ELF-1 (cell line): ENCODE measurements at regions not wholly inside any gene's neighbourhood (a gene's known extent, or its start where the extent isn't known, plus 50 kb on each side); places are given as distances from the start of the nearest gene placed in this dataset.

Source experiments
- DNase-seq: peaks from one replicate; pipeline ENCODE4 v3.0.0-alpha.2; 2016; ENCODE audit warnings: low read depth, low spot score

DNA sequence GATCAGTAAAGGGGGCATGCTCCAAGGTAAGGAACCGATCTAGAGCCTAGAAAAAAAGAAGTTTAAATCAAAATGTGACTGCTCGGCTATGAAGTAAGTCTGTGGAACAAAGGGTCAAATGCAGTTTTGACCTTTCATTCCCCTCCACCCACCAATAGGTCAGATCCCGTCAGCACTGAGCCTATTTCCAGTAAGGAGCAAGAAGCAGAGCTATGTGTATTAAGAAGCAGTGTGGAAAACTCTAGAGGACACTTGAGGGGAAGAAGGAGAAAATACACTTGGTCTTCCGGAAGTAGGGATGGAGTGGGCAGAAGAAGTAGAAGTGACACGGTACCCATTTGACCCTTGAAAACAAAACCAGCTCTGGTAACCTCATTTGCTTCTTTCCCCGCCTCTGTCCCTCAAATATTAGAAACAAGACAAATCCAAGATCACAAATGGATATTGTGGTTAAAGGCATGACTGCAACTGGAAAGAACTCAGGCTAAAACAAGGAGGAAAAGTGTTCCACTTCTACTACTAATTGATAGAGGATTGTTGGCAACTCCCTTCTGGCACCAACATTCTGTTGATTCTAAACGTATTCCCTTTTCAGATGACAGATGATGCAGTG lies 888.3 kb upstream of the NR2F2 start:
- DNase-seq: no peak

DNA sequence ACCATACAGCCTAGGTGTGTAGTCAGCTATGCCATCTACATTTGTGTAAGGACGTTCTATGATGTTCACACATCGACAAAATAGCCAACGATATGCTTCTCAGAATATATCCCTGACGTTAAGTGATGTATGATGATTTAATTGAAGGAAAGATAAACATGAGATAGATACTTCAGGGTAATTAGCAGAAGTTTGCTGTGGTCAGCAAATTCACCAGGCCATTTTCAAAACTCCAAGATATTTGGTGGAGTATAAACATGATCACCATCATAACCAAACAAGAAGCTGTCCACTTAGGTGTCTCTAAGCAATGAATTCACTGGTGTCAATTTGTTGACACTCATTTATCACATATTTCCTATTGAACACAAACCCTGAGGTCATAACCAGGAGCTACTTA lies 885.6 kb upstream of the NR2F2 start:
- DNase-seq: no peak

DNA sequence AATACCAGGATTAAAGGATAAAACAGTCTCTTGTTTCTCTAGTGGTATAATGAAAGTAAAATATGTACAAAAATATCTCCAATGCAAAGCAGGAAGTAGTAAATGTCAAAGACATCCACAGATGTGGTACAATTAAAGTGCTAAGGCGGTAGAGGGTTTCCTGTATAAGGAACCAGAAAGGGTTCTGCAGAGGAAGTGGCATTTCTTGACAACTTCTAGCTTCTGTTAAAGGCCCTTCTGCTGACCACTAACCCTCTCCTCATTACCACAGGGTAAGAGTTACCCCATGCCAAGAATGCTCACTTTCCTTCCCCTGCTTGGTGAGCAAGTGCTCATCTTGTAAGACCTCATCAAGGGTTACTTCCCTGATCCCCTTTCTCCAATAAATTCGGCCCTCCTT lies 883.6 kb upstream of the NR2F2 start:
- no peak for DNase-seq

DNA sequence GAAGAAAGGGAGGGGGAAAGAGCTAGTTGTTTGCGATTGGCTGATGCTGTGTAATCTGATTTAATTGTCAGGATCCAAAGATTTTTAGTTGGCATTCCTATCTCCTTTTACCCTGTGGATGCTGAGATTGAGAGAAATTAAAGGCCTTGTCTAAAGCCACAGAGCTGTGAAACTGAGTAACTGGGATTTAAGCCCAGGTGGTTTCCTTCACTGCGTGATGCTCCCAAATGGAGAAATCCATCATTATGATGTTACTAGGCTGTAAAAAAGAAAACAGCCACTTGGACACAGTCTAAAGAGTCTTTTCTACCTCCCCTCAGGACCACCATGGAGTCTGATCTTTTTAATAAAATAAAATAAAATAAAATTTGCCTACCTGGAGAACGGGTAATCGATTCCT lies 883.0 kb upstream of the NR2F2 start:
- no peak for DNase-seq

DNA sequence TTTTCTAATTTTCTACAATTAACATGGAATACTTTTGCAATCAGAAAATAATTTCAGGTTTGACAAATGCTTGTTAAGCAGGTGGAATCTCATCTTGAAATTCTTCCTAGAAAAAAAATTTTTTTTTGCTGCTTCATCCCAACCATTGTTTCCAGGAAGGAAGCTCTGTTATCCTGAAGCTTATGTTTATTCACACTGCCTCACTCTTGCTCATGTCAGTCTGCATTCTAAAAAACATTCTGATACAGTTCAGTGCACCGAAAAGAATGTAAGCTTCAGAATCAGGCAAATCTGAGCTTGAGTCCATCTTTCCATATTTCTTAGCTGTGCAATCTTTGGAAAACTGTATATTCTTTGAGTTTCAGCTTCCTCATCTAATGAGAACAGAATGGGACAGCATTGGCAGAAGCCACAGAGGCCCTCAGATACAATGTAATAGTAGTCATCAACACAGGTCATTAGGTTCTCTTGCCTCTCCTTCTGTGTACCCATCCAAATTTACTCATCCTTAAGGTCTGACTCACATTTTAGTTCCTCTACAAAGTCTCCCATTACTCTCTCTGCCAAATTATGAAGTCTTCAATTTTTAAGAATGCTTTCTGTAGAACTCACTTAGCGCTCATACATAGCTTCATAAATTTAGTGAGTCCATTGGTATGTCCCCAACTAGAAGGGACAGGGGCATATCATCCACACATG lies 881.8 kb upstream of the NR2F2 start:
- no peak for DNase-seq

DNA sequence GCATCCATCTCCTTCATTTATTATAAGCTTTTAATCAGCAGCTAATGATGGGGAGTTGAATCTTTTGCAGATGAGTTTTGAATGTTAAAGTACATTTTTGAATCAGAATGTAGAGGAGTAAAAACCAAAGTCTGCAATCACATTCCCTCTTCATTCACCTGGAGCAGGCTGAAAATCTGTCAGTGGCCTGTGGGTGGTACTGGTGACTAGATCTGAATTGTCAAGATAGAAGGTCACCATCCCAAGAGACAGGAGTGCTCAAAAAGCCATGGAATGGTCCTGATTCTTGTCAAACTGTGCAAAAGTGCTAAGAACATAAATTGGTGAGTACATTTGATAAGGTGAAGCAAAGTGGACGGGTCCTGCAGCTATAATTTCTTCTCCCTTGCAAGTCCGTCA lies 881.3 kb upstream of the NR2F2 start:
- no peak for DNase-seq

DNA sequence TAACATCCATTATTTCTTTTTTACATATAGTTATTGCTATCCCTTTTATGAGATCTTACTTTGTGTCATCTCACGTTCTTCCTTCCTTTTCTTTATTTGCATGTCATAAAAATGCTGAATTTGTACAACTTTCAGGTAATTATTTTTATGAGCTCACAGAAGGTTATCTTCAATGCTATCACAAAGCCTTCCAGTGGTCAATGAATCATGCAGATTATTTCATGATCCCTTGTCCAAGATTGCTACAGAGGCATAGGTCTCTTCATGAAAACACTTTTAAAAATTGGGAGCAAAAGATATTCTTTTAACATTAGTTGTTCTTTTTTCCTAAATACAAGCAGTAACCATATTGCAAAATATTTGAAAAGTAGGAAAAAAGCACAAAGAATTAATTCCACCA lies 880.1 kb upstream of the NR2F2 start:
- no peak for DNase-seq

DNA sequence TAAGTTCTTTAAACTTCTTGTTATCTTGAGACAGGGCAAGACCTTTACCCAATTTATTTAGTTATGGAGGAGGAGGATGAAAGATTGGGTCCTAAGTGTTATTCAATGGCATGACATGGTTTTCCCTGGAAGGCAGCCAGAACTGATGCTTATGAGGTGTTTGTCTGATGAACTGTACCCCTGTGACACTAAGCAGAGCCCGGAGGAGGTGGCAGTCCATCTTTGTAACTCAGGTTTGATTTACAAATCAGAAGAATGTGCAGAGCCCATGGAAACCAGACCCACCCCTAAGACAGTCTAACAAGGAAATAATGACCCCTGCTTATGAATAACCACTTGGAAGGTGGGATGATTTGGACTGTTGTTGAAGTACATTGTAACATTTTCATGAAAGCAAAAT lies 878.6 kb upstream of the NR2F2 start:
- no peak for DNase-seq

DNA sequence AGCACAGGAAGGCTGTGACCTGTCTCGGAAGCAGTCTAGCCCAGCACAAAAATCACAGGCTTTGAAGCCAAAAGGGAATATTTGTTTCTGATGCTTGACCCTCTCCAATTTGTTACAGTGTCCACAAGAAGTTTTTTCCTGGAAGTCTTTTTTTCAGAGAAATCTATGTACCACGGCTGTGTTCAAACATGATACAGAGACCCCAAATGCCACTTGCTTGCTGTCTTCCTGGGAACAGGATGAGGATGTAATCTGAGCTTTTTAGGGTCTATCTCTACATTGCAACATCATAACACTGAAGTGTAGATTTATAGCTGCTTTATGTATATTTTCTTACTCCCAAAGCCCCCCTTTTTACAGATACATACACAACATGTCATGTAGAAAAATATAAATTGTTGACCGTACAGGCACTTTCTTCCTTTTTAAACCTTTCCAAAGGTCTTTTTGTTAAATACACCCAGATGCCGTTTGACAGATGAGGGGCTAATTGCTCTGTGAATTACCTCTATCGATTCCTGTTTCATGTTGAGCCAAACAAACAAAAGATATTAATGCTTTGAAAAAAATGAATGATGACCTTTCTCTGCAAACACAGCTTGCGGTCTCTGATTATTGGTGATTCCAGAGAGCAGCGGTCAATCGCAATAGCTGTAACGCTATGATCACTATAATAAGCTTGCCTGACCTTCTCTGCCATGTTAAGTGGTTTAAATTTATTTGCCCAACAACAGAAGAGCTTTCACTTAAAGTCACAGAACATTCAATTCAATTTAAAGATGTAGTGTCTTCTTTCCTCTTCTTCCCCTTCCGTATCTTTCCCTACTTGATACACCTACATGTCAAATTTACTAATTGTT lies 875.9 kb upstream of the NR2F2 start:
- DNase-seq: no peak

DNA sequence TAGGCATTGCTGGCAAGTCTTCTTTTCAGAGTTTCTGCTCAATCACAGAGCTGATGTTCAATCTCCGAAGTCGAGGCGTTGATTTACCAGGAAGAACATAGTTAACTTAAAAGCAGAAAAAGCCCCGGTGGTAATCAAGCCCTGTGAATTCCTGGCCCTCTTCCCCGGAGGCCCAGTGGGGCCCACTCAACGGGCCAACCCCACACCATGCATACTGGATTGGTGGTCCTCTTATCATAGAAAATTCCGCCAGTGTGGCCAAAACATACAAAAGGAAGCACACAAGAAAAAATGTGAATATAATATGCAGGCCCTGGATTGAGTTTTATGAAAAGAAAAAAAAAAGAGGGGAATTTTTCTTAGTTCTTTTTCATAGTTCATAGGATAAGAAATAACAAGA lies 873.0 kb upstream of the NR2F2 start:
- DNase-seq: no peak

DNA sequence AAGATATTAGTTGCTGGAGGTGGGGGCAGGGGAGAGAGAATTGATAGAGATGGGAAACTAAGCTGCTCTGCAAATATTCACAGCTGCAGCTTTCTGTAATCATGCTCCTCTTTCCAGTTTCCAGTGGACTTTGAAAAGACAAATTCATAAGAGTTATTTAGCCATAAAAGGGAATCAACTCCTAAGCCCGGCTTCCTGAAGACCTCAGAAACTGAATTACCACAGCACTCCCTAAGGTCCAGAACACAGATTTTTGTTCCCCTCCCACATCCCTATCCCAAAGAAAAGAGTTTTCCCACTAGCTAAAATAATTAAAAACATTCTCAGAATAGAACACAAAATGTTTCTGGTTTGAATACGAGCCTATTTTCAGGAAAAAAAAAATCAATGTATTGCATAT lies 871.8 kb upstream of the NR2F2 start:
- DNase-seq: no peak

DNA sequence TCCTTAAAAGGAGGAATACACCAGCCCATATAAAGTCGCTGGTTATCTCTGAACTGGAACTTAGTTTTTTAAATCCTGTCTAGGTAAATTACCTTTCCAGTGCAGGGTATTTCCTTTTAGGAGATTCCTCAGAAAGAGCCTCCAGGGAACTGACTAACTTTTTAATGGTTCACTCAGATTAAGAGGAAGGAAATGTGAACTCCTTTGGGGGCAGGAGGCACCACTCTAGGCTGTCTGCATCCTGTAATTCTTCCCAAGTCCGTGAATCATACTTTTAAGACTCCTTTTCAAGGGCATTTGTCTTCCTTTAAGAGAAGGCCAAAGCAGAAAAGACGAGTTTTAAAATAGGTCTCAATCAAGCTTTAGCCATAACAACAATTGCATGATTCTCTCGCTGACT lies 871.2 kb upstream of the NR2F2 start:
- DNase-seq: no peak

DNA sequence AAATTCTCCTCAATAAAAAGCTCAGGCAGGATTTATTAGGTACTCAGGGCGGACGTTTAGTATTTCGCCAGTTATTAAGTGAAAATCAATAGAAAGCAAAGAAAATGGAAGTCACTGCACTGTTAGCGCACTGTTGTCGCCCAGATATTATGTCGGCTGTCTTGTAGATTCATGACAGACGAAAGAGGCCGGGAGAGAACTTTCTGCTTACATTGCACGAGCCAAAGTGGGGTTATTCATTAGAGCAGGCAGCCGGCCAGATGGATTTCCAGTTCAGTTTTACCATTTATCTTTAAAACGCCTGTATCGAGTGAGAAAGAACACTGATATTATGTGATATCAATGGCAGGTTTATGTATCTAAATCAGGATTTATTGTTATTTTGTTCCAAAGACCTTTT lies 866.0 kb upstream of the NR2F2 start:
- DNase-seq: no peak

DNA sequence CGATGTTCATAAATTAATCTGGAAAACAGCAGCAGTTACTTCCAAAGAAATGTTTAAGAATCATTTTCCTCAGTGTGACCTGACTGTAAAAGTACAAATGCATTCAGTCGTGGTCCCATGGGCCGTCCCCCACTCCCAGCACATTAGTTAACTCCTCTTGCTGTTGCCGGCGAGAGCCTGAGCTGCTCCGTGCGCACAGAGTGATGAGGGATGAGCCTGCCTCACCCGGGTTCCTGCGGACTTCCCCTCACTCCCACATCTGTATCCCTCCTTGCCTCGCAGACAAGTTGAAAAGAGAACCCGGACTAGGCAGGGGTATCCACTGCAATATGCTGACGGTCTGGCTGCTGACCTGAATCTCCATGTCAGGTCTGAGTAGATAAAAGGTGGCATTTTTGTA lies 861.7 kb upstream of the NR2F2 start:
- no peak for DNase-seq

DNA sequence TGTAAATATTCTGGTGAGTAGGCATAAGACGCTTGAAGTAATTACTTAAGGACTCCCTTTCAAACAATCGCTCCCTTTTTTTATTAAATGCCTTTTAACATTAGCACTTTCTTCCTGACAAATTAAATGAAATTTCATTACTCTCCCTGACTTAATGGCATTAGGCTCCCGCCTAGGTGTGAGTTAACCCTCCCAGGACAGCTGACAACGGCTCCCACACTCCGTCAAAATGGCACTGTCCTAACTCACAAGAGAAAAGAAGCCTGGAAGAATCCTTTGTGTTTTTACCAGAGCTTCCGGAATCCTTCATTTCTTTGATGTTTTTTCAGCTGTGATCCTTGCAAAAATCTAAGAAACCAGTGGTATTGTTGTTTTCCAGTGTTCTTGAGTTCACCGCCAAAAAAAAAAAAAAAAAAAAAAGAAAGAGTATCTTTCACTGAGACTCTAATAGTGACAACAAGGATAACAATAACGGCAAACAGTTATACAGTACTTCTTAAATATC lies 861.0 kb upstream of the NR2F2 start:
- no peak for DNase-seq

DNA sequence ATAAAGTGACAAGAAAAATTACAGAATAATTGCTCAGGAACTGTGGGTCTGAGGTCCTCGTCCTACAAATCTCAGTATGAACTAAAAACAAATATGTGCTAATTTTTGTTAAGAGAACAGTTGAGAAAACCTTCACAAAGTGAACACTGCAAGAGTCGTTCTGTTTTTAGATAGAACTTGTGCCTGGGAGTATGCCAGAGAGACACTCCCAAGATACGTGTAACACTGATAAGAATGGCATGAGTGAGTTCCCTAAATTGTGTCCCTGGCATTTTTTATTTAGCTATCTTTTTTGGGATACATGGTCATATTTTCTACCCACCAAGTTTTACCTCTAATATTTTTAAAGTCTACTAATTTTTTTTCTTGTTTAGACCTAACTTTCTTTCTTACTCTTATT lies 860.0 kb upstream of the NR2F2 start:
- no peak for DNase-seq

DNA sequence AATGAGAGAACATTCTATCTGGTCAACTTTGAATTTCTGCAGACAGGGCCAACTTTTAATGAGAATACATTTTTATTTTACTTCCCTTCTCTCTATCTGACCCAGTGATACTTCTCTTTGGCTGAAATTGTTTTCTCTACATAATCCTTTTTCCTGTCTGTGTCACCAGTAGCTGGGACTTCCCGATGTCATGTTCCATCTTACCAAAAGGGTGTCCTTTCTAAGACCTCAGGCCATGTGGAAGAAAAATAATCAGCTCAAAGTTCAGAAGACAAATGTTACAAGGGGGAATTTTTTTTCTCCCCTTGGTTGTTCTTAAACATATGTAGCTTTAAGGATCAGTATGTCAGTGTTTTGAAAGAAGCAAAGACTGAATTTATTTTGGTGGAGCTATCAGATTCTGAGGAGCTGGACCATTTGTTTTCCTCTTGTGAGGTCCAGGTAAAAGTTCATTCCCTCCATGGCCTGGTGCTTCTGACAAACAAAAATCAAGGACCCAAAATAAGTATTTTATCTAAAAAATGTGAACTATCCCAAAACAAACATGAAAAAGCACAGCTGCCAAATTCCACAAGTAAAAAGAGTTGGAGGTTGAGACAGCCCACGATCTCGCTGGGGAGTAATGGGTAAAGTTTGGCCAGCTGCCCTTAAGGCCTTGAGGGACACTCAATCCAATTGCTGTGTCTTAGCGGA lies 859.4 kb upstream of the NR2F2 start:
- DNase-seq: no peak

DNA sequence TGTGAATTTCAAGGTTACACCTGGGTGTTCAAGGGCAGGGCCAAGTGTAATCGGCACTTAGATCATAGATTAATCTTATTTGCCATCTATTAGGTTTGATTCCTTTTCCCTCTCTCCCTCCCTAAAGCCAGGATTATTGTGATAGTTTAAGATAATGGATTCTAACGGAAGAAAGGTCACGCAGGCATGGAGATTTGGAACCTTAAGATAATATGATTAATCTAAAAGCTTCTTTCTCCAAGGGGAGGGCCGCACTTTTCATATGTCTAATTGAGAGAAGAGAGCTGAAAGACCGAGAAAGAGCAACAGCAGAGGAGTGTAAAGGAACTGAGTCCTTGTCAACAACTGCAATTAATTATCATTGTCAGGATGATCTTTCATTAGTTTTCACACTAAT lies 858.8 kb upstream of the NR2F2 start:
- no peak for DNase-seq

DNA sequence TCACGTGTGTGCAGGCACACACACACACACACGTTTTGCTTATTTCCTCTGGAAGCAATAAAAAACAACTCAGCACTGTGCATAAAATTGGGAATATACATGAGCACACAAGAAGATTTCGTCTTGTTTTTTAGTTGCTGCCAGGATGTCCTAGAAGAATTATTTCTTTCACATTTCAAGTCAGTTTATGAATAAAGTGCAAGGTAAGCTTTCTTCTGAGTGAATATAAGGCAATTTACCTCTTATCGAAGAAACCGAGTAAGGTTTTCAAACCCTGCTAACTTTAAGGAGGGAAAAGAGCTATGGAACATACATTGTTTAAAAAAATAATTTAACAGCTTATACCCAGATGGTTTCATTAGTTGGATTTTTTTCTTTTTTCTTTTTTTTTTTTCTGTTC lies 855.4 kb upstream of the NR2F2 start:
- no peak for DNase-seq

DNA sequence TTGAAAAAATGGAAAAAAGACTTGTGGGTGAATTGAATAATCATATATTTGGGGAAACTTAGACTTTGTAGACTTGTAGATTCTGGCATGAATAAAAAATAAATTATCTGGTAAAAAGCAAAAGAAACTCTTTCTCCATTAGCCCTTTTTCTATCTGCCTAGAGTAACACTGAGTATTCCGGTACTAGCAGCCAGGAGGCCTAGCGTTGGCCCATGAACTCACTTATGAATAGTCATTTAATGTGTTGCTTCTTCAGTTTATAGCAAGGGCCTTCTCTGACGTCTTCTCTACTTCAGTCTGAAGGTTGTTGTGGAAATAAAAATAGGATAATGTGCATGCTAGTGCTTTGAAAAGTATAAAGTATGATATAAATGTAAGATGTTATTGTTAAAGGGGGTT lies 851.2 kb upstream of the NR2F2 start:
- DNase-seq: no peak

DNA sequence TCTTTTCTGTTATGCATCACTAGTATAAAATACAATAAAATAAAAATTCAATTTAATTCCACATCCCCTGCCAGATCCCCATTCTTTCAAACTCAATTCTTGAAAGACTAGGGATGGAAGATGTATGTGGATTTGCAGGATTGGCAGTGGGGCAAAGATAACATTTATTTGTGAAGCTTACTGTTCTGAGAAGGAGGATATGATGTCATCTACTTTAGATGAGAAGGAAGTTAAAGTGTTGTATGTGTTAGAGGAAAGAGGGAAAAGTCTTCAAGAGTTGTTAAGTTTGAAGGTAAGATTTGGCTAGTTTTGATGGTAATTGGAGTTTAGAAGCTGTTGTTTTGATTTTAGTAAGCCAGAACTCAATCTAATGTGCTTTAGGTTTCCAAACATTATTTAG lies 845.1 kb upstream of the NR2F2 start:
- no peak for DNase-seq

DNA sequence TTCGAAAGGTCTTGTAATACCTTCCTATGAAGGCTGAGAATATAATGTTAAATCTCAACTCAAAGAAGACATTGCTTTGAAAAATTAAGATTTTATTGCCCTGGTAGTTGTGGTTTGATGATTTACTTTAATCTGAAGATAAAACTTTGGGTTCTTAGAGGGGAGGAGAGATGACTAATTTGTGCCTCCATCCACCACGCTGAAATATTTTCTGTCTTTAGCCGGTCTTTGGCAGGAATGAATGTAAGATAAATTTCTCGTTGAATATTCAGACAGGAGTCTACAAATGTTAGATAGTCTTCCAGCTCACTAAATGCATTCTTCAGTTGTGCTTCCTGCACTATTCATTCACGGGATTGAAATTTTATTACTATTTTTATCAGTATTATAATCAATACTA lies 844.3 kb upstream of the NR2F2 start:
- no peak for DNase-seq
